D341Med (cell line): ENCODE measurements at regions not wholly inside any gene's neighbourhood (a gene's known extent, or its start where the extent isn't known, plus 50 kb on each side); places are given as distances from the start of the nearest gene placed in this dataset.
"Not testable (repeated sequence)": the region's sequence is repeated elsewhere in the genome, so short reads cannot be mapped to it uniquely, and the experiment has no call there.

ENCODE experiments used
- DNase-seq: peaks from one replicate; pipeline ENCODE4 v3.0.0; 2012; ENCODE audit warnings: low spot score

GRCh38 chr2:64795024-64795592 is 141.4 kb upstream of the SERTAD2 start:
- no peak for DNase-seq

DNA sequence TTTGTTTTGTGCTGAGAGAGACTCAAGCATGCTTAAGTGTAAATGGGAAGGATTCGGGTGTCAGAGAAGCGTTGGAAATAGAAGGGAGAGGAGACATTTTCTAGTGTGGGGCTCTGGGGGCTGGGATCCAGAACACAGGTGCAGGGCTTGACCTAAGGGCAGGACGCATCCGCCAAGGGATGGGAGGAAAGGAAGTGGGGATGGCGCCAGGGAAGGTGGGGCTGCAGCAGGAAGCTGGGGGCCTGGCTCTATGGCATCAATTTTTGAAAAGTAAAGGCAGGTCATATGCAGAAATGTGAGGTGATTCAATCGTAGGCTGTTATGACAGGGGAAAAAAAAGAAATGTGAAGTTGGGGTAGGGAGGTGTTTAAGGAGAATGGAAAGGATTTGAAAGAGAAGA is 143.2 kb upstream of the SERTAD2 start:
- no peak for DNase-seq

DNA sequence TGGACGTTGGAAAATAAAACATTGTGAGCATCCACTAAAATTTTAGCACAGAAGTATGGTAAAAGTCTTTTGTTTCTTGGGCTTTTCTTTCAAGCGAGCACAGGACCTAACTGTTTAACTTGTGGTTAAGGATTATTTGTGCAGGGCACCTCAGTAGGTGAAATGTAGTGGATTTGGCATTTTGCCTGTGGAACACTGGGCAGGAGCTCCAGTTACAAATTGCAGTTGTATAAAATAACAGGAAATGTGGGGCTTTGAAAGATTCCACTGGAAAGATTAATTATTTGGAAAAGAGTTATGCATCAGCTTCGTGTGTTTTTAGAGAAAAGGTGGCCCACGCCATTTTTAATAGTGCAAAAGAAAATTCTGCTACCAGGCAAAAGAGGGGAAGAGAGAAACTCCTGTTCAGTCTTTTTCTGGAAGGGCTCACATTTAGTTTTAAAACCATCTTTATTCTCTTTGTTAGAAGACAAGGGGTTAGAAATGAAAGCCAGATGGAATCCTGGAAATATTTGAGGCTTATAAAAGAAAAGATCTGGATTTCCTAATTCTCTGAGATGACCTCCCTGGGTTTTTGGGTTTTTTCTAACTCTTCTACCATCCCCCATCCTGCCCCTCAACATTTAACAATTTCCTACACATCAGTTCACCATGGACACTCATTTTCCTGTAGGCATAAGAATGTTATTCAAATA is 144.3 kb upstream of the SERTAD2 start:
- DNase-seq: no peak

DNA sequence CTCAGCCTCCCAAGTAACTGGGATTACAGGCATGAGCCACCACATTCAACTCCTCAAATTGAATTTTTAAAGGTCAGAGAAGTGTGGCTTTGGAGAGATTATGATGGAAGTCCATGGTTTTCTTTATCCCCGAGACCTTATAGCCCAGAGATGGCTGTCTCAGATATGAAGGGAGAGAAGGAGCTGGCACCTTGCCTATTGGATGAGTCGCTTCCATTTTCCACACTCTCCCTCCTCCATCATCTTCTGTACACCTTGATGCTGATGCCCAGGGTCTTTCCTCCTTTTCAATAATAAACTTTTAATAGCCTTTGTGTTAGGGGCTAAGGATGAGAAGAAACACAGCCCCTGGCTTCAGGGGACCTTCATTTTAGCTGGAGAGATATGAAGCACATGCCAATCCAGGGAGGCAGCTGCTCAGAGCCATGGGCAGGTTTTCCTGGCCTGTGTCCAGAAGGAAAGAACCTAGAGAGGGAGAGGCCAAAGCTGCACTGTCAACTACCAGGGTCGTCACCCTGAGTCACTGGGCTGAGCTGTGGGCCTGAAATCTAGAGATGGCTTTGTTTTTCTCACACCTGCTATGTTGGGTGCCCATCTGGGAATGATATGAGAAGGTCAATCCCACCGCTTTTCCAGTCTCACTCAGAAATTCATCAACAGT is 146.0 kb upstream of the SERTAD2 start:
- no peak for DNase-seq

DNA sequence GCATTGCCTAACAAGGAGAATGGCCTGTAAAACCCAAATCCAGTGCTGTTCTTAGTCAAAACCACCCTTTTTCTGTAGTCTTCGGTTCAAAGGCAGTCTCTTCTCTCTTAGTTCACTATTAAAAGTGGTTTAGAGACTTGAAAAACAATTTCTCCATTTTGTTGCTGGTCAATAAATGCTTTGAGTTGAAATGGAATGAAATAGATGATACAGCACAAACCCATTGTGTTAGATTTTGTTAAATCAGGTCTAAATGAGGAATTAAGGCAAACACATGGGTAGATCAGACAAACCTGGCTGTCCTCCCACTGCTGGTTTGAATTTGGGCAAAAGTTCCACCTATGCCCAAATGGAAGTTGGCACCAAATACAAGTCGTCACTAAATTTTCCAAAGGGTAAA is 150.1 kb upstream of the SERTAD2 start:
- no peak for DNase-seq

DNA sequence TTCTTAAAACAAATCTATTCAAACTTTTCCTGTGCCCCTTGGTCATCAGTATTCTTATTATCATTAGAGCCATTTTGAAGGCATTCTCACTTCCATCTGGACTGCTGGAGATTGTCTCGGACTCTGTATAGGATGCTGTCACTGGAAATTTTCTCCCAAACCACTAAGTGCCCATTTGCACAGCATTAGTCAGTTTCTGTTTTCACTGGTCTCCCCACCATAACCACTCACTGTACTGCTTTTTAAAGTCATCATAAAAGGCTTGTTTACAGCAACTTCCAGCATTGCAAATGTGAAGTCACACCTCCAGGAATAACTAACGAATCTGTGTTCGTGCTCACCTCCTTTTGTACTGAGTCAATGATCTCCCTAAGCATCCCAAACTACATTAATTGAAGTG is 150.9 kb upstream of the SERTAD2 start:
- DNase-seq: no peak

DNA sequence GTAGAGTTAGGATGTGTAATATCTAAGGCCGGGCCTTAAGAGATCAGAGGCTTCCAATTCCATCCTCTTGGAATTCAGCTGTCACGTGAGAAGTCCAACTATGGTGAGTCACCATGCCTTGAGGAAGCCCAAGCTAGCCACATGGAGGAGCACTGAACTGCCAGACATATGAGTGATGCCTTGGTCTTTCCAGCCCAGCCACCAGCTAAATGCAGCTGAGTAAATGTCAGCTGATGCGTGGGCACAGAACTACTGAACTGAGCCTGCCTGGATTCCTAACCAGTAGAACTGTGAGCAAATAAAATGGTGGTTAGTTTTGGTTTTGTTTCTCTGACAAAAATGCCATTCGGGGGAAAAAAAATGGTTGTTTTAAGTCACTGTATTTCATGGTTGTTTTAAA is 153.7 kb upstream of the SERTAD2 start:
- no peak for DNase-seq

- DNase-seq: no peak
Measured at GRCh38 chr2:64808092-64808491, 154.4 kb upstream of the SERTAD2 start.

DNA sequence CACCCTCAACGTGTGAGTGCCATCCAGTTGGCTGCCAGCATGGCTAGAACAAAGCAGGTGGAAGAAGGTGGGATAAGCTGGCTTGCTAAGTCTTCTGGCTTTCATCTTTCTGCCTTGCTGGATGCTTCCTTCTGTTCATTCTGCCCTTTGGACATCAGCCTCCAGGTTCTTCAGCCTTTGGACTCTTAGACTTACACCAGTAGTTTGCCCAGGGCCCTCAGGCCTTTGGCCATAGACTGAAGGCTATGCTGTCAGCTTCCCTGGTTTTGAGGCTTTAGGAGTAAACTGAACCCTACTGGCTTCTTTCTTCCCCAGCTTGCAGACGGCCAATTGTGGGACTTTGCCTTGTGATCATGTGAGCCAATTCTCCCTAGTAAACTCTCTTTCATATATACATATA is 155.0 kb upstream of the SERTAD2 start:
- no peak for DNase-seq

- DNase-seq: no peak
Measured at GRCh38 chr2:64809216-64809615, 155.5 kb upstream of the SERTAD2 start.

- DNase-seq: no peak
Measured at GRCh38 chr2:64812285-64812684, 158.6 kb upstream of the SERTAD2 start.

DNA sequence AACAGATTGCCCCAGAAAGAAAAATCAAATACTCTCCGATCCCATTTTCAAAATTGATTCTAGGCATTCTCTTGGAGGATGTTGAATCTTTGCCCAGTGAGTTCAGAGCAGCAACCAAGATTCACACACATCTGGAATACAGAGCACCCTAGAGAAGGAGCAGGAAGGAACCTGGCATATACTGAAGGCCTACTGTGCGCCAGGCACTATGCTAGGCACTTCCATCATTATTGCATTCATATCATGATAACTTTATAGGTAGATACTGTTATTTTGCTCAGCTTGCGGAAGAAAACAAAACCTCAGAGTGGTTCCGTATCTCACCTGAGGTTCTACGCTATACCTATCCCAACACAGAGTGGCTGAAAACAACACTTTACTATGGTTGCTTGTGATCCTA is 160.3 kb upstream of the SERTAD2 start:
- DNase-seq: no peak

DNA sequence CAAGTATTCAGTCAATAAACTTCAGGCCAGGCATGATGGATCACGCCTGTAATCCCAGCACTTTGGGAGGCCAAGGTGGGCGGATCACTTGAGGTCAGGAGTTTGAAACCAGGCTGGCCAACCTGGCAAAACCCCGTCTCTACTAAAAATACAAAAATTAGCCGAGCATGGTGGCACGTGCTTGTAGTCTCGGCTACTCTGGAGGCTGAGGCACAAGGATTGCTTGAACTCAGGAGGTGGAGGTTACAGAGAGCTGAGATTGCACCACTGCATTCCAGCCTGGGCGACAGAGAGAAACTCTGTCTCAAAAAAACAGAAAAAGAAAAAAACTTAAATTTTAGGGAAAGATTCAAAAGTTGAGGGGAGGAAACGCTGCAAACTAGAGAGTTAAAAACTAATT is 162.8 kb upstream of the SERTAD2 start:
- DNase-seq: not testable (repeated sequence)

GRCh38 chr2:64817453-64817852 is 163.7 kb upstream of the SERTAD2 start:
- DNase-seq: no peak

DNA sequence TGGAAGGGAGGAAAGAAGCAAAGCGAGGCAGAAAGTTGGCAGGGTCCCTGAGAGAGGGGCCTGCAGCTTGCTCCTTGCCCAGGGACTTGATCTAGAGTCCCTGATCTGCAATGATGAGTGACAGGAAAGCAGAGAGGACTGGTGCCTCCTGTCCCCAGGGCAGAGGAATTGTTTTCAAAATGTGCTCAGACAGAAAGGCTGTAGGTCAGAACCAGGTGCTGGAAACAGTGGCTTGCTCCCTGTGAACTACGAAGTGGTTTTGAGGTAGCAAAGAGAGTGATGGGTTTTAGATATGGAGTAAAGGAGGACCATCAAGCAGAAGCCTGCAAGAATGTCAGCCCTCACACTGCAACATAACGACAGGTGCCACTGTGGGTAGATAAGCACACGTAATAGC is 164.9 kb upstream of the SERTAD2 start:
- DNase-seq: no peak

DNA sequence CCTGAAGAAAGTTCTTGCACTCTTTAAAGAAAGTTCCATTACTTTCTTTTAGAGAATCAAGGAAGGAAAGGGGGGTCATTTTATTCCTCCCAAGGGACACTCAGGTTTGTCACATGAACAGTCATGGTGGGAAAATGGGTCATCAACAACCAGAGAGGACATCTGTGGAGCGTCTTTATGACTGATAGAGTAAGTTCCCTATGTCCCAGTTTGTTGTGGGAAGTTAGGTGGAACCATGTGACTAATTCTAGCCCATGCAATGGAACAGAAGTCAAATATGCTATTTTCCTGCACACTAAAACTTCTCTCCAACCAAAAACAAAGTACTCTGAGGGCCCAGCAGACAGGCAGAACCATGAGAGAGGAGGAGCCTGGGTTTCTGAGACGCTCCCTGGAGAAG is 165.6 kb upstream of the SERTAD2 start:
- no peak for DNase-seq

- DNase-seq: no peak
Measured at GRCh38 chr2:64819774-64820688, 166.3 kb upstream of the SERTAD2 start.

- DNase-seq: no peak
Measured at GRCh38 chr2:64820901-64821300, 167.2 kb upstream of the SERTAD2 start.

DNA sequence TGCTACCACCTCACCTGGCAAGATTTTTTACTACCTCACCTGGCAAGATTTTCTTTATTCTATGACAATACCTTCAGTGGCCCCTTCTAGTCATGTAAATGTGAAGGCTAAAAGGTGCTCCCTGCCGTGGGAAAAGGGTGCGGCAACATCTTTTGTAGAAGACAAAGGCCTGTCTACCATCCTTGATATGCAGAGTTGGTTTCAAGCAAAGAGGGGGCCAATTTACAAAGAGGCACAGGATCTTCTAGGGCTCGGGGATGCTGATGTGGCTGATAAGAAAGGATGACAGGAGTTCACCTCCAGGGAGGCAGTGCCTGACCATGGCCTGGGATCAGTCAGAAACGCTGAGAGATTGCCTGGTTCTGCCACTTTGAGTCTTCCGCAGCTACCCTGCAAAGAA is 165.4 kb upstream of the SLC1A4 start:
- no peak for DNase-seq

DNA sequence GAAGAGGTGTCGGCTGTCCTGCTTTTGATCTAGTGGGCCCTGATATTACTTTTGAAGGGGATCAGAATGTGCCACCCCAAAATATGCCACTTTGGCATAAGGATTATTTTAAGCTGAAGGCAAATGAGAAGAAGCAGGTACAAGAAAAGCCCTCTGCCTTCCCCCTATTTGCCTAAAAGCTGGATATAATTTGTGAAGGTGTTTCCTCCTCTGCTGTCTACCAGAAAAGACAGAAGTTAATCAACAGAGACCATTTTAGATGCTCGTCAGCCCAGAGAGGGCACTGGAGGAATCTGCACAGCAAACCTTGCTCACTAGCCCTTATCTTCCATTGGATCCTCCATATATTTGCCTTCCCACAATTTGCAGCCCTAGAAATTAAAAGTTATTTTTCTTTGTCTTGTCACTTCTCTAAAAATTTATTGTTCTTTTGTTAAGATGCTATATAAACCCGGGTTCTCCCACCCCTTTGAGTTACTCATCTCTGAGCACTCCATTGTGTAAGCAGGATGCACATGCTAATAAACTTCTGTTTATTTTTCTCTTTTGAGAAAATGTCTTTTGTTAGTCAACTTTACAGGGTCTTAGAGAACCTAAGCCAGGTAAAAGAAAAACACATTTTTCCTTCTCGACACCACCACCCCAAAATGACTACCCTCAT is 163.2 kb upstream of the SLC1A4 start:
- no peak for DNase-seq

- DNase-seq: no peak
Measured at GRCh38 chr2:64826703-64827102, 162.5 kb upstream of the SLC1A4 start.

- no peak for DNase-seq
Measured at GRCh38 chr2:64828261-64828660, 160.9 kb upstream of the SLC1A4 start.
